OCI-LY1 (cell line): ENCODE measurements at regions not wholly inside any gene's neighbourhood (a gene's known extent, or its start where the extent isn't known, plus 50 kb on each side); places are given as distances from the start of the nearest gene placed in this dataset.

Experiments
- H2AFZ ChIP-seq: fragments of 200-600 bp; sonication (generic), shearing (Covaris generic); 2 replicates; pipeline ENCODE4 v1.6.0; 2014; ENCODE audit warnings: antibody characterized with exemption, mild to moderate bottlenecking, low read length
- H3F3A ChIP-seq: fragments of 200-600 bp; sonication (generic), shearing (Covaris generic); 2 replicates; pipeline ENCODE4 v1.6.0; 2014; ENCODE audit warnings: mild to moderate bottlenecking, antibody characterized with exemption, low read length, moderate library complexity; ENCODE audit not compliant: insufficient read depth
- H3K27ac ChIP-seq: fragments of 200-600 bp; sonication (generic); 2 replicates; pipeline ENCODE4 v1.5.1; 2014; ENCODE audit warnings: low read length, mixed run types, mild to moderate bottlenecking, low read depth; ENCODE audit not compliant: poor library complexity, severe bottlenecking
- H3K27me3 ChIP-seq: fragments of 200-600 bp; sonication (generic); 2 replicates; pipeline ENCODE4 v1.6.0; 2014; ENCODE audit warnings: antibody characterized with exemption, mild to moderate bottlenecking, low read length, moderate library complexity; ENCODE audit not compliant: insufficient read depth
- H3K36me3 ChIP-seq: fragments of 200-600 bp; sonication (generic); 2 replicates; pipeline ENCODE4 v1.6.1; 2014; ENCODE audit warnings: mild to moderate bottlenecking, antibody characterized with exemption, low read length, moderate library complexity, mixed read lengths; ENCODE audit not compliant: insufficient read depth
- H3K4me1 ChIP-seq: fragments of 200-600 bp; sonication (generic); 2 replicates; pipeline ENCODE4 v1.5.1; 2014; ENCODE audit warnings: mild to moderate bottlenecking, low read length, moderate library complexity; ENCODE audit not compliant: insufficient read depth, severe bottlenecking
- H3K4me2 ChIP-seq: fragments of 200-600 bp; sonication (generic), shearing (Covaris generic); 2 replicates; pipeline ENCODE4 v1.6.1; 2014; ENCODE audit warnings: low read length
- H3K4me3 ChIP-seq: fragments of 200-600 bp; sonication (generic); 2 replicates; pipeline ENCODE4 v1.5.1; 2014; ENCODE audit warnings: low read length, low read depth, mild to moderate bottlenecking, mixed read lengths; ENCODE audit not compliant: poor library complexity, severe bottlenecking
- H3K79me2 ChIP-seq: fragments of 200-600 bp; shearing (Covaris generic); 2 replicates; pipeline ENCODE4 v1.6.1; 2016; ENCODE audit warnings: mixed run types, low read length, mixed read lengths; ENCODE audit not compliant: insufficient read depth
- H3K9ac ChIP-seq: fragments of 200-600 bp; sonication (generic), shearing (Covaris generic); 2 replicates; pipeline ENCODE4 v1.6.1; 2014; ENCODE audit warnings: mild to moderate bottlenecking, low read length, mixed read lengths
- H3K9me2 ChIP-seq: fragments of 200-600 bp; sonication (generic), shearing (Covaris generic); 2 replicates; pipeline ENCODE4 v1.6.1; 2014; ENCODE audit warnings: low read depth, mild to moderate bottlenecking, low read length, mixed read lengths
- H3K9me3 ChIP-seq: fragments of 200-600 bp; shearing (Covaris generic); 2 replicates; pipeline ENCODE4 v1.6.1; 2014; ENCODE audit warnings: low read length, mixed read lengths
- H4K20me1 ChIP-seq: fragments of 200-600 bp; sonication (generic), shearing (Covaris generic); 2 replicates; pipeline ENCODE4 v1.6.0; 2016; ENCODE audit warnings: mild to moderate bottlenecking, low read length; ENCODE audit not compliant: insufficient read depth
- CTCF ChIP-seq: fragments of 200-600 bp; sonication (generic), shearing (Covaris generic); IDR thresholded peaks from 2 replicates; pipeline ENCODE4 v1.5.1; 2017; ENCODE audit warnings: mild to moderate bottlenecking, antibody characterized with exemption, low read length, moderate library complexity, mixed read lengths
- EZH2 ChIP-seq: fragments of 200-600 bp; sonication (generic), shearing (Covaris generic); IDR thresholded peaks from 2 replicates; pipeline ENCODE4 v1.8.0; 2017; ENCODE audit warnings: borderline replicate concordance, mixed run types, mild to moderate bottlenecking, antibody characterized with exemption, low read length, moderate library complexity, mixed read lengths

DNA sequence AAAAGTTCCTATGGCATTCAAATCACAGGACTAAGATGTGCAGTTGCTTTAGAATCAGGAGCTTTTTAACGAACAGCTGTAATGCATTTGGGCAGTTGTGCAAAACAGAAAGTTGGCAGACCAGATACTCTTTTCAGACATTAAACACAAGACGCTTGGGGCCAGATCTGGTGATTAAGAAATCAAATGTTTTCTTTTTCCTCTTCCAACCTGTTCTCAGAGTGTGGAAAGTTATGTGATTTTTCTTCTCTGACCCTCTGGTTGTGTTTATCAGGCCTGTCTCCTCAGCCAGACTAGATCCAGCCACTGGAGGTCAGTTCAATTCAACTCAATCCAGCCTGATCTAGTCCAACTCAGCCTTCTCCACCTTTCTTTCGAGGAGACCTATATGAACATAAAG is 298.5 kb upstream of the PCSK5 start:
- Histone ChIP-seq H3F3A (no peaks in the 10 kb centered on the region), H3K9me3 (no peaks in the 10 kb centered on the region), H3K36me3 (no peaks in the 10 kb centered on the region), H3K4me2 (no peak overlapping the region), H3K27me3 (no peaks in the 10 kb centered on the region), H4K20me1 (no peaks in the 10 kb centered on the region), H3K4me3 (no peak overlapping the region), H3K9ac (no peak overlapping the region), H3K79me2 (no peaks in the 10 kb centered on the region), H2AFZ (no peak overlapping the region), H3K4me1 (peaks cover 23% of the 10 kb centered on the region), H3K9me2 (no peaks in the 10 kb centered on the region), H3K27ac (no peak overlapping the region)
- TF ChIP-seq EZH2: no peak
- no peak for TF ChIP-seq CTCF

DNA sequence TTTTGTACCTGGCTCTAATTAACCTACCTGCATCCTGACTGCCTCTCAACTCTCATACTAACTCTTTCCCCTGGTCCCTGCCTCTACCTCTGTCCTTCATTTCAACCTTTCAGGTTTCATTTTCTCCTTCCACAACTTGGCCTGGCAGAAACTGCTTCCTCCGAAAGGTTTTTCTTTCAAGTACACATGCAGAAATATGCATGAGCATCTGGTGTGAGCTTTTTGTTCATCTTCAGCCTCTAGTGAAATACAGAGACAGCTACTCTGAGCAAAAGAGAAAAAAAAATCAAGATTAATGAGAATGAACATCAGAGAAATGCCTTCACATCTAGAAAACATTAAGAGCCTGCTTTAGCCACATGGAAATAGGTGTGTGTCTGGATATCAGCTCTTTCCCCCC is 297.9 kb upstream of the PCSK5 start:
- no peak overlapping the region for H3K9ac ChIP-seq
- no peaks in the 10 kb centered on the region for H3K9me3 ChIP-seq
- no peak overlapping the region for H3K4me3 ChIP-seq
- peaks cover 29% of the 10 kb centered on the region for H3K4me1 ChIP-seq
- no peaks in the 10 kb centered on the region for H3K9me2 ChIP-seq
- no peak for TF ChIP-seq CTCF
- no peak for TF ChIP-seq EZH2
- H3F3A ChIP-seq: no peaks in the 10 kb centered on the region
- H3K79me2 ChIP-seq: no peaks in the 10 kb centered on the region
- no peaks in the 10 kb centered on the region for H4K20me1 ChIP-seq
- H3K36me3 ChIP-seq: no peaks in the 10 kb centered on the region
- no peaks in the 10 kb centered on the region for H3K27me3 ChIP-seq
- H2AFZ ChIP-seq: no peak overlapping the region
- H3K4me2 ChIP-seq: no peak overlapping the region
- no peak overlapping the region for H3K27ac ChIP-seq

- Histone ChIP-seq H3F3A (no peaks in the 10 kb centered on the region), H3K9me2 (no peaks in the 10 kb centered on the region), H3K27me3 (no peaks in the 10 kb centered on the region), H3K4me3 (no peak overlapping the region), H3K36me3 (no peaks in the 10 kb centered on the region), H3K9ac (no peak overlapping the region), H4K20me1 (no peaks in the 10 kb centered on the region), H3K27ac (no peak overlapping the region), H3K4me2 (no peak overlapping the region), H3K4me1 (peaks cover 22% of the 10 kb centered on the region), H3K79me2 (no peaks in the 10 kb centered on the region), H2AFZ (no peak overlapping the region), H3K9me3 (no peaks in the 10 kb centered on the region)
- no peak for TF ChIP-seq EZH2
Measured at GRCh38 chr9:75593920-75594319, 296.6 kb upstream of the PCSK5 start.

- no peaks in the 10 kb centered on the region for H3K36me3 ChIP-seq
- no peak overlapping the region for H3K4me3 ChIP-seq
- no peak overlapping the region for H2AFZ ChIP-seq
- peaks cover 50% of the 10 kb centered on the region for H3K4me1 ChIP-seq
- no peaks in the 10 kb centered on the region for H3K79me2 ChIP-seq
- no peaks in the 10 kb centered on the region for H3K9me2 ChIP-seq
- H3K27me3 ChIP-seq: no peaks in the 10 kb centered on the region
- no peak overlapping the region for H3K27ac ChIP-seq
- H3F3A ChIP-seq: no peaks in the 10 kb centered on the region
- H3K9ac ChIP-seq: no peak overlapping the region
- TF ChIP-seq EZH2 (no peak), CTCF (no peak)
- no peaks in the 10 kb centered on the region for H3K9me3 ChIP-seq
- no peak overlapping the region for H3K4me2 ChIP-seq
- no peaks in the 10 kb centered on the region for H4K20me1 ChIP-seq
Measured at GRCh38 chr9:75599126-75599525, 291.3 kb upstream of the PCSK5 start.
